Body of pancreas (tissue), 4 donors: ENCODE measurements at regions not wholly inside any gene's neighbourhood (a gene's known extent, or its start where the extent isn't known, plus 50 kb on each side); places are given as distances from the start of the nearest gene placed in this dataset.

Experiments used
- CTCF ChIP-seq, 7 experiments: fragments of 450-650 bp in 4 of 7; fragments of 200-600 bp in 3 of 7; sonication (generic) in 3 of 7; IDR thresholded peaks; one replicate each; pipeline ENCODE4 v1.5.1; 2016 to 2019; ENCODE audit warnings: antibody characterized with exemption in 7 of 7
- POLR2A ChIP-seq, 3 donors: fragments of 450-650 bp; IDR thresholded peaks; one replicate each; pipeline ENCODE4 v1.6.1; 2016; ENCODE audit warnings: antibody characterized with exemption in 3 of 3, mild to moderate bottlenecking in 2 of 3

GRCh38 chr16:63372283-63372682 is 1336.0 kb upstream of the CDH8 start:
- TF ChIP-seq CTCF (IDR thresholded peaks at IDR 0.05) (no peak), POLR2A (IDR thresholded peaks at IDR 0.05) (no peak)
